ENCODE measurements at regions not wholly inside any gene's neighbourhood (a gene's known extent, or its start where the extent isn't known, plus 50 kb on each side); places are given as distances from the start of the nearest gene placed in this dataset.

GRCh38 chr2:53312721-53313120 is 454.9 kb upstream of the CHAC2 start:
- no peak for DNase-seq (ENCODE audit: low read depth)
- TF ChIP-seq CTCF (IDR thresholded peaks at IDR 0.05; ENCODE audit: insufficient read depth, low read length, poor library complexity, severe bottlenecking), result no peak
- no peak overlapping the region for H3K4me3 ChIP-seq (ENCODE audit: low read depth, low read length)
- H3K36me3 ChIP-seq (ENCODE audit: control insufficient read depth, insufficient read depth, low read length), result no peaks in the 10 kb centered on the region
- H3K27me3 ChIP-seq (ENCODE audit: control insufficient read depth, insufficient read depth, low read length), result no peaks in the 10 kb centered on the region

- Histone ChIP-seq H3K27me3 (ENCODE audit: control insufficient read depth, insufficient read depth, low read length) (no peaks in the 10 kb centered on the region), H3K4me3 (ENCODE audit: low read depth, low read length) (no peak overlapping the region), H3K36me3 (ENCODE audit: control insufficient read depth, insufficient read depth, low read length) (no peaks in the 10 kb centered on the region)
- no peak for TF ChIP-seq CTCF (IDR thresholded peaks at IDR 0.05; ENCODE audit: insufficient read depth, low read length, poor library complexity, severe bottlenecking)
- DNase-seq (ENCODE audit: low read depth), result no peak
Measured at GRCh38 chr2:53312181-53312580, 455.4 kb upstream of the CHAC2 start.

- Histone ChIP-seq H3K27me3 (ENCODE audit: control insufficient read depth, insufficient read depth, low read length) (no peaks in the 10 kb centered on the region), H3K4me3 (ENCODE audit: low read depth, low read length) (no peak overlapping the region), H3K36me3 (ENCODE audit: control insufficient read depth, insufficient read depth, low read length) (no peaks in the 10 kb centered on the region)
- TF ChIP-seq CTCF (IDR thresholded peaks at IDR 0.05; ENCODE audit: insufficient read depth, low read length, poor library complexity, severe bottlenecking), result no peak
- no peak for DNase-seq (ENCODE audit: low read depth)
Measured at GRCh38 chr2:53303012-53303578, 464.5 kb upstream of the CHAC2 start.

- TF ChIP-seq CTCF (IDR thresholded peaks at IDR 0.05; ENCODE audit: insufficient read depth, low read length, poor library complexity, severe bottlenecking), result no peak
- DNase-seq (ENCODE audit: low read depth), result no peak
- Histone ChIP-seq H3K36me3 (ENCODE audit: control insufficient read depth, insufficient read depth, low read length) (no peaks in the 10 kb centered on the region), H3K27me3 (ENCODE audit: control insufficient read depth, insufficient read depth, low read length) (no peaks in the 10 kb centered on the region), H3K4me3 (ENCODE audit: low read depth, low read length) (no peak overlapping the region)
Measured at GRCh38 chr2:53302455-53302854, 465.1 kb upstream of the CHAC2 start.

DNA sequence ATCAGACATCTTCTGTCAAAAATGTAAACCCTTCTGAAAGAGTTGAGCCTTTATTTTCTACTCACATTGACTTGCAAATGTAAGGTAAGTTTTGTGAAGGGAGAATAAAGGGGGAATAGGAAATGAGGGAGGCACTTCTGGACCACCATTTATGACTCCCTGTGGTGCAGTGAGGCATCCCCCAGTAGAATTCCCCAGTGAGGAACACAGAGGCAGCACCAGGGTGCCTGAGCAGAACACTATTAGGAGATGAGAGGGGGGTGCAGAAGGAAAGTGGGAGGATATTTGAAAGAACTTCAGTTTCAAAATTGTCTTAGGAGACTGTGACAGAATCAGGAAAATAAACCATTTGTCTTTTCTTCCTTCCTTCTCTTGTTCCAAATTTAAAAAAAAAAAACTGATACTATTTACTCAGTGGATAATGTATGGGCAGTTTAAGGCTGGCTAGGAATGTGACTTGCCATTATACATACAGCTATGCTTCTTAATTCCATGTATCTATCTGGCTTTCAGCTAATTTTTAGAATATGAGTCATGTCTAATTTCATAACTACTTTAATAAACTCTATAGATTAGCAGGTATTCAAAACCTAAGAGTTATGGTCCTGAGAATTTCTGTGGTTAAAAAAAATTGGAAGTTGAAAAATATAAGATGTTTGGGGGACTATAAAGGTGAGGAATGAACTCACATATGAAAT is 478.1 kb upstream of the CHAC2 start:
- TF ChIP-seq CTCF (IDR thresholded peaks at IDR 0.05; ENCODE audit: insufficient read depth, low read length, poor library complexity, severe bottlenecking), result no peak
- Histone ChIP-seq H3K27me3 (ENCODE audit: control insufficient read depth, insufficient read depth, low read length) (no peaks in the 10 kb centered on the region), H3K4me3 (ENCODE audit: low read depth, low read length) (no peak overlapping the region), H3K36me3 (ENCODE audit: control insufficient read depth, insufficient read depth, low read length) (no peaks in the 10 kb centered on the region)
- no peak for DNase-seq (ENCODE audit: low read depth)

DNA sequence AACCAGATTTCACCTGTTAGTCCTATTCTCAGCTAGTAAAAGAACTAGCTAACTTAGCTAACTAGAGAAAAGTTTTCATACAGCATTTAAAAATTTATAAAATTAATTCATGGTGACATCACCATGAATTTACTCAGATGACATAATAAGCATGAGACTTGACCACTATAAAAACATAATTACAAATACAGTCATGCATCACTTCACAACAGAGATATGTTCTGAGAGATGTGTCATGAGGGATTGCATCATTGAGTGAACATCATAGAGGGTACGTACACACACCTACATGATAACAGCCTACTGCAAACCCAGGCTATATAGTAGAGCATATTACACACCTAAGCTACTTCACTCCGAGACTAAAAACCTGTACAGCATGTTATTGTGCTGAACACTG is 481.3 kb upstream of the CHAC2 start:
- H3K36me3 ChIP-seq (ENCODE audit: control insufficient read depth, insufficient read depth, low read length), result no peaks in the 10 kb centered on the region
- no peak for DNase-seq (ENCODE audit: low read depth)
- TF ChIP-seq CTCF (IDR thresholded peaks at IDR 0.05; ENCODE audit: insufficient read depth, low read length, poor library complexity, severe bottlenecking), result no peak
- H3K27me3 ChIP-seq (ENCODE audit: control insufficient read depth, insufficient read depth, low read length), result no peaks in the 10 kb centered on the region
- H3K4me3 ChIP-seq (ENCODE audit: low read depth, low read length), result no peak overlapping the region
